ENCODE measurements at regions not wholly inside any gene's neighbourhood (a gene's known extent, or its start where the extent isn't known, plus 50 kb on each side); places are given as distances from the start of the nearest gene placed in this dataset.

- Histone ChIP-seq H3K79me2 (ENCODE audit: low read length) (no peaks in the 10 kb centered on the region), H3K9me2 (replicated peaks; ENCODE audit: low read length) (no peaks in the 10 kb centered on the region), H2AFZ (ENCODE audit: low read length) (no peak overlapping the region), H3K4me3 (ENCODE audit: low read length) (no peak overlapping the region), H4K20me1 (ENCODE audit: low read length) (no peaks in the 10 kb centered on the region), H3K9me3 (ENCODE audit: low read length) (no peaks in the 10 kb centered on the region), H3K9ac (ENCODE audit: low read length) (no peak overlapping the region), H3K27me3 (ENCODE audit: low read length) (no peaks in the 10 kb centered on the region), H3K4me2 (ENCODE audit: low read length) (no peak overlapping the region), H3F3A (ENCODE audit: low read length, unreplicated experiment) (no peaks in the 10 kb centered on the region), H3K36me3 (ENCODE audit: low read depth, low read length) (no peaks in the 10 kb centered on the region), H3K27ac (ENCODE audit: low read length) (no peak overlapping the region), H3K4me1 (ENCODE audit: insufficient read depth, low read length) (no peaks in the 10 kb centered on the region)
- no peak for ATAC-seq
- ChIA-PET POLR2A (ENCODE audit: unreplicated experiment) (no interaction called here), CTCF (no interaction called here)
- BruUV-seq (replicated peaks), result no TSS peak
- intact Hi-C loops (cut with micrococcal nuclease), result no loop called here
- TF ChIP-seq CTCF (conservative IDR thresholded peaks at IDR 0.05; ENCODE audit: low read depth, low read length) (no peak), EZH2 (IDR thresholded peaks at IDR 0.05; ENCODE audit: low read length, unreplicated experiment) (no peak), EZH2phosphoT487 (IDR thresholded peaks at IDR 0.05; ENCODE audit: borderline replicate concordance, low read length) (no peak)
- DNase-seq, result no peak
These were observed 861.1 kb downstream of the DACH1 start for GRCh38 chr13:71005919-71006318.

GRCh38 chr13:70995338-70995737 is 871.7 kb downstream of the DACH1 start:
- Histone ChIP-seq H3K27me3 (ENCODE audit: low read length) (no peaks in the 10 kb centered on the region), H3K27ac (ENCODE audit: low read length) (no peak overlapping the region), H3K9me3 (ENCODE audit: low read length) (no peaks in the 10 kb centered on the region), H4K20me1 (ENCODE audit: low read length) (no peaks in the 10 kb centered on the region), H3K9ac (ENCODE audit: low read length) (no peak overlapping the region), H3K4me3 (ENCODE audit: low read length) (no peak overlapping the region), H2AFZ (ENCODE audit: low read length) (no peak overlapping the region), H3K79me2 (ENCODE audit: low read length) (no peaks in the 10 kb centered on the region), H3F3A (ENCODE audit: low read length, unreplicated experiment) (no peaks in the 10 kb centered on the region), H3K36me3 (ENCODE audit: low read depth, low read length) (no peaks in the 10 kb centered on the region), H3K9me2 (replicated peaks; ENCODE audit: low read length) (no peaks in the 10 kb centered on the region), H3K4me2 (ENCODE audit: low read length) (no peak overlapping the region), H3K4me1 (ENCODE audit: insufficient read depth, low read length) (no peaks in the 10 kb centered on the region)
- intact Hi-C loops (cut with micrococcal nuclease), result no loop called here
- no peak for TF ChIP-seq EZH2phosphoT487 (IDR thresholded peaks at IDR 0.05; ENCODE audit: borderline replicate concordance, low read length)
- DNase-seq, result no peak
- ATAC-seq, result no peak
- CTCF ChIA-PET, result no interaction called here
- no TSS peak for BruUV-seq (replicated peaks)
- POLR2A ChIA-PET (ENCODE audit: unreplicated experiment), result no interaction called here

- H3K4me2 ChIP-seq (ENCODE audit: low read length), result no peak overlapping the region
- H3K27me3 ChIP-seq (ENCODE audit: low read length), result no peaks in the 10 kb centered on the region
- H3K9ac ChIP-seq (ENCODE audit: low read length), result no peak overlapping the region
- no peak for TF ChIP-seq EZH2 (IDR thresholded peaks at IDR 0.05; ENCODE audit: low read length, unreplicated experiment)
- TF ChIP-seq CTCF (conservative IDR thresholded peaks at IDR 0.05; ENCODE audit: low read depth, low read length), result no peak
- no peak for TF ChIP-seq EZH2phosphoT487 (IDR thresholded peaks at IDR 0.05; ENCODE audit: borderline replicate concordance, low read length)
- no peaks in the 10 kb centered on the region for H3K79me2 ChIP-seq (ENCODE audit: low read length)
- H4K20me1 ChIP-seq (ENCODE audit: low read length), result no peaks in the 10 kb centered on the region
- no peaks in the 10 kb centered on the region for H3K4me1 ChIP-seq (ENCODE audit: insufficient read depth, low read length)
- no peaks in the 10 kb centered on the region for H3K36me3 ChIP-seq (ENCODE audit: low read depth, low read length)
- H3K9me3 ChIP-seq (ENCODE audit: low read length), result no peaks in the 10 kb centered on the region
- ChIA-PET CTCF (no interaction called here), POLR2A (ENCODE audit: unreplicated experiment) (no interaction called here)
- DNase-seq (no peak), ATAC-seq (no peak)
- H3K27ac ChIP-seq (ENCODE audit: low read length), result no peak overlapping the region
- BruUV-seq (replicated peaks), result no TSS peak
- intact Hi-C loops (cut with micrococcal nuclease), result no loop called here
- H2AFZ ChIP-seq (ENCODE audit: low read length), result no peak overlapping the region
- no peaks in the 10 kb centered on the region for H3F3A ChIP-seq (ENCODE audit: low read length, unreplicated experiment)
- H3K4me3 ChIP-seq (ENCODE audit: low read length), result no peak overlapping the region
- H3K9me2 ChIP-seq (replicated peaks; ENCODE audit: low read length), result no peaks in the 10 kb centered on the region
These were observed 872.8 kb downstream of the DACH1 start for GRCh38 chr13:70994191-70994590.
